GM13977 (cell line): ENCODE measurements at regions not wholly inside any gene's neighbourhood (a gene's known extent, or its start where the extent isn't known, plus 50 kb on each side); places are given as distances from the start of the nearest gene placed in this dataset.
"Not testable (repeated sequence)": the region's sequence is repeated elsewhere in the genome, so short reads cannot be mapped to it uniquely, and the experiment has no call there.

Experiments used
- DNase-seq: peaks from one replicate; pipeline ENCODE4 v3.0.0; 2012; ENCODE audit warnings: low spot score
- CTCF ChIP-seq: IDR thresholded peaks from 2 replicates; pipeline ENCODE4 v1.5.1; 2012; ENCODE audit warnings: mild to moderate bottlenecking, control low read depth; ENCODE audit not compliant: insufficient read depth; ENCODE audit errors: extremely low read depth, missing control alignments
- in situ Hi-C: fragments of 300-500 bp; cut with MboI; formaldehyde crosslinking; loops from one replicate; pipeline ENCODE4 v1.12.0; 2022; ENCODE audit warnings: low sequenced_read_pairs, low pct_unique_long_range_greater_than_20kb, mixed read lengths, inconsistent platforms; ENCODE audit not compliant: unreplicated experiment

GRCh38 chr6:27592481-27593199 lies 119.7 kb upstream of the ZNF184 start:
- in situ Hi-C loops = no loop called here
- TF ChIP-seq CTCF = no peak
- peak; percentile 79 for DNase-seq

- in situ Hi-C loops = no loop called here
- no peak for DNase-seq
- no peak for TF ChIP-seq CTCF
These were observed 119.0 kb upstream of the ZNF184 start for GRCh38 chr6:27591699-27592480.

GRCh38 chr6:27585316-27585715 lies 112.4 kb upstream of the ZNF184 start:
- not testable (repeated sequence) for DNase-seq

GRCh38 chr6:27584326-27584725 lies 111.4 kb upstream of the ZNF184 start:
- in situ Hi-C loops = no loop called here
- DNase-seq = no peak
- no peak for TF ChIP-seq CTCF

More at GRCh38 chr6:27585316-27585715, 112.4 kb upstream of the ZNF184 start:
- in situ Hi-C loops = not testable (repeated sequence)

- in situ Hi-C loops = no loop called here
- TF ChIP-seq CTCF = no peak
- peak; percentile 72 for DNase-seq
These were observed 110.2 kb upstream of the ZNF184 start for GRCh38 chr6:27582928-27583725.

- in situ Hi-C loops = no loop called here
- TF ChIP-seq CTCF = no peak
- no peak for DNase-seq
These were observed 107.1 kb upstream of the ZNF184 start for GRCh38 chr6:27579973-27580372.
